GM21367 (cell line): ENCODE measurements at regions not wholly inside any gene's neighbourhood (a gene's known extent, or its start where the extent isn't known, plus 50 kb on each side); places are given as distances from the start of the nearest gene placed in this dataset.
"Not testable (repeated sequence)": the region's sequence is repeated elsewhere in the genome, so short reads cannot be mapped to it uniquely, and the experiment has no call there.

Source experiments
- ATAC-seq: cut with Tn5 transposase; IDR thresholded peaks from one replicate; pipeline ENCODE4 v1.9.1; 2021; ENCODE audit not compliant: unreplicated experiment

DNA sequence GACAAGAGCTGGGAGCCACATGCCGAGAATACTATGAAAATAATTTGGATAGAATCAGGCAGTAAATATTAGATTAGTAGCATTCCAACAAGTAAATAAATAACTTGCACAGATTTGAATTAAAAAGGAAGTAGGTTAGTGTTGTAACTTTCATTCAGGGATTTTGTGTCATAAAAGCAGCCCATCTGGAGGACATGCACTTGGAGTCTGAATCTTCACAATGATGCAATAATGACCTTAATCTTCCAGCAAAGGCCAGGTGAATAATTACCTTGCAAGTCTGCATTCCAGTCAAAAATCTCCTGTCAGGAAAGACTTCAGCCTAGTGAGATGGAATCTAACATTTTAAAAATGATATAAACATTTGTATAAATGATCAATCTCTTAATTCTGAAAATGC is 518.1 kb downstream of the KCNJ2 start:
- ATAC-seq: no peak

DNA sequence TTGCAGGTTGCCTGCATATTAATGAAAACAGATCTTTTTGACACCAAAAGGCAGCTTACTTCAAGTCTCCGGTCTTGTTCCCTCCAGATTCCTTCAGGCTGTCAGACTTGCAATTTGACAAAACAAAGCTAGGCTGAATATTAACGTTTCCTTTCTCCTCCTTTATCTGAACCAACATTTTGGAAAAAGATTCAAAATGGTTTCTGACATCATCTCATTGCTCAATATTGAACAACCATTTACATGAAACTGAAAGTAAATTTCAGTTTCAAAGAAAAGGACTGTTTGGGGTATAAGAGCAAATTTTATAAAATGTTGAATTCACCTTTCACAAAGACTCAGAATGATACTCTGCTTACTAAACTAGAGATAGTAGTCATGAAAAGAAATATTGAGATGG is 521.8 kb downstream of the KCNJ2 start:
- no peak for ATAC-seq

DNA sequence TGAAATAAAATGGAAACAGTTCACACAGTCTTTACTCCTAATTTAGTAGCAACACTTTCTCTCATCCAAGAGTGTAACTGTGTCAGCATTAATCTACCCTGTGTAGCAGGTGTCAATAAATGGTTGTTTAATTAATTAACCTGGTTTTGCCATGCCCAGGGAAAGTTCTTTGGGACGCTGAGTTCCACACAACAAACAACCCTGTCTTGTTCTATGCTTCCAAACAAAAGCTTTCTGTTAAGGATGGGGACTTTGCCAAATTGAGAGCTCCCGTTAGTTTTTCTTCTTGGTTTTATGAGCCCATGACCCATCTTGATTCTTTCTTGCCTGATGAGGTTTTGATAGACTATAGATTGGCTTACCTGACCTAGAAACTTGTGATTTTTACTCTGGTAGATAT is 530.1 kb downstream of the KCNJ2 start:
- ATAC-seq: no peak

DNA sequence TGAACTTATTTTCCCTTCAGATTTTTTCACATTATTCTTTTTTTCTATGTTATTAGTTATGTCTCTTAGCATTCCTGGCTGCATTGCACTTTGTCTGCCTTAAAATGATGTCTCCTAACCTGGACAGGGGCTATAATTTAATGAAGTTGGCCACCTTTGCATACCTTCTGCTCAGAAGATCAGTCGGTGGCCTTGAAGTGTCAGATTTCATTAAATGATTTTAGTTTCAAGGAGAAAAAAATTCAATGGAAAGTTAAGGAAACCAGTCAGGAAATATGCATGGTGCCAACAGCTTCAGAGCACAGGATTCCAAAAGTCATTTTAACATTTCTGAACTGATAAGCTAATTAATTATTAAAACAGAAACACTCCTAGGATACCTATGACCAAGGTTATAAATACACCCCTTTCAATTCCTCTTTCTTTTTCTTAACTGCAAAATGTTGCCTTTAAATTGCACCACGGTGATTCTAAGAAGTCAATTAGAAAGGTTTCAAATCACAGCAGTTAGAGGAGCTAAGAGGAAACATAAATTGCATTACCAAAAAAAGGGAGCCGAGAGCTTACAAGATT is 533.4 kb downstream of the KCNJ2 start:
- no peak for ATAC-seq

DNA sequence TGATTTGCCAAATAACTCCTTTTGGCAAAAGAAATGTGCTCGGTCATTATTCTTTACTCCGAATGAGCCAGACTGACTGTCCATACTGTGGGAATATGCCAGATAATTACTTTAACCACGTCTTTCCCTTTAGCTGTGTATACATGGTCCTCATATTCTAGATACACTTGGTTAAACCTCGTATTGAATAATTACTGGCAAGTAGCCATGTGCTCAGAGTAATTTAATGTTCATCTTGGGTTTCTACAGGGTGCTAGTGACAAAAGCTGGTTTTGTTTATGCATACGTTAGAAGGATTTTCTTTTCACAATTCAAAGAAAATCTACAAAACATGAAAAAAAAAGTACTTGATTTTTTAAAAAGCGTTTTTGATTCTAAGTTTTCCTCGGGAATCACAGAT is 540.3 kb downstream of the KCNJ2 start:
- no peak for ATAC-seq

DNA sequence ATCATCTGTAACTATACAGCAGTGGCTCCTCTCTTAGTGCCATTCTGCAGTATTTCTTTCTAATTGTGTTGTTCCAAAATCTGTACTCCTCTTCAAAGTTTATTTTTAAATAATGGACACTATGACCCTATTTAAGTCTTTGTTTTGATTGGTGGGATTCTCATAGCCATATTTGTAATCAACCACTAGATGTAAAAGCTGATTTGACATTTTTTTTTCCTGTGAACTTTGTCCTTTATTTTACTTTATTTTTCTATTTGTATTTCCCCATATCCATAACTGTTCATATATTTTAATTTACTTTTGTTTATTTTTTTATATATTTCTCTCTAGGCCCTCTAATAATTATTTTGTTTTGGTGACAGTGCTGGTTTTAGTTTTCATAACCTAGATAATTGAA is 544.4 kb downstream of the KCNJ2 start:
- ATAC-seq: no peak

DNA sequence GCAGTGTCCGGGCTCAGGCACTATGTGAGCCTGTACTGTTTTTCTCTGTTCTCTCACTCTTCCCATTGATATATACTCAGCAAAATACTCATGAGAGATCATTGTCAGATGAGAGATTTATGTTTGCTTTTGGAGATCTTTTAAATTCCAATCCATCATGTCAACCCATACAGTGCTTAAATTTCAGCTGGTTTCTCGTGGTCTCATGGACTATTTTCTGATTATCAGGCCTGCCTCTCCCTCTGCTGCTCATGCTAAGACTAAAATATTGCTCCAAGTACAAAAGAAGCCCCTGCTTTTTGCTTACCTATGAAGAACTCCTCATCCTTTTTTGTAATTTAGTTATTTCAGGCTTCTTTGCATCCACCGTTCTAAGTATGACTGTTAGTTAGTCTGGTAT is 547.2 kb downstream of the KCNJ2 start:
- no peak for ATAC-seq

DNA sequence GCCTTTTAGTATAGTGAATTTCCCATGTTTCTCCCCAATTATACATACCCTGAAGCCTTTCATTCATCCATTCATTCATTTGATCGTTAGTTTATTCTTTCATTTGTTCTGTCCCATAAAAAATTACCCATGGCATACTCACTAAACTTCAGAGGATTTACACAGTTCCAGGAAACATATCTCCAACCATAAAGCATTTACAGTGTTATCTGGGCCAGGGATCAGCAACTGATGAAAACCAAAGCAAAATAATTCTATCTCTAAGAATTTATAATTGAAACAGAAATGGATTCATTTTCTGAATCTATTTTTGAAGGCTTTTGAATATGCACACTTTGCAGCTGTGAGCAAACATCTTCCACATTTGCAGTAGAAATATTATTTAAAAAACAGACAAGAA is 547.7 kb downstream of the KCNJ2 start:
- ATAC-seq: no peak

DNA sequence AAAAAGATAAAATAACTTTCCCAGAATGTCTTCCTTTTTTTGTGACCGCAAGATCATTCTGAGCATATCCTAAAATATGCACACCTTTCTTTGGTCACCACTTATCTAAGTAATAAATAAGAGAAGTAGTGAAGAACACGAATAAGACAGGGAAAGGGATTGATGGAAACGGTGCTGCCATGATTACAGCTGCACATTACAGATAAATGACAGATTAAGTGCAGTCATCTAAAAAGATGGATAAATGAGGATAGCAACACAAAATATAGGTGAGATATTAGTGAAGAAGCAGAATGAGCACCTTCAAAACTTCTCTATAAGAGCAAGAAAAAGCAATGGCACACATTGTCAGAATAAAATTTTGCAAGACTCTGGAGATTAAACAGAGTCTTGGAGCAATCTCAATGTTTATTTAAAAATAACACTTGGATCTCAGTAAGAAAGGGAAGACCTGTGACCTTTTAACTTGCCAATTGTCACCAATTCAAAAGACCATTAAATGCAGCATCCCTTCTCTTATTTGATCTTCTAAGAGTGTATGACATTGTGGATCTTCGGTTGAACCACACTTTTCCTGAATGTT is 567.1 kb downstream of the KCNJ2 start:
- ATAC-seq: no peak

DNA sequence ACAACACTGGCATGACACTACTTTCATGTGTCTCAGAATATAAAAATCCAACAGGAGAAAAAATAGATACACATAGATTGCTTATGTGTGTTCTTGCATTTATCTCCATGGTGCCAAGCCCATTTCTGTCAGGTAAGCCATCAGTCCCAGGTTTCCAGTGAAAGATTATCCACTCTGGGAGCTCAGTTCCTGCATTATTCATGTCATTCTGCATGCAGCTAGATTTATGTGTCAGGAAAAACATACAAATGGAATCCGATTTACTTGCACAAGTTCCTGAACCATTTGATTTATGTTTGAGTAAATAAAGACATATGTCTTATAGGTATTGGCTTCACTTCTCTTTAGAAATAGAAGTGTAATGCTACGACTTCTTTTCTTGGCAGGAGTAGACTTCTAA is 569.7 kb downstream of the KCNJ2 start:
- ATAC-seq: no peak

DNA sequence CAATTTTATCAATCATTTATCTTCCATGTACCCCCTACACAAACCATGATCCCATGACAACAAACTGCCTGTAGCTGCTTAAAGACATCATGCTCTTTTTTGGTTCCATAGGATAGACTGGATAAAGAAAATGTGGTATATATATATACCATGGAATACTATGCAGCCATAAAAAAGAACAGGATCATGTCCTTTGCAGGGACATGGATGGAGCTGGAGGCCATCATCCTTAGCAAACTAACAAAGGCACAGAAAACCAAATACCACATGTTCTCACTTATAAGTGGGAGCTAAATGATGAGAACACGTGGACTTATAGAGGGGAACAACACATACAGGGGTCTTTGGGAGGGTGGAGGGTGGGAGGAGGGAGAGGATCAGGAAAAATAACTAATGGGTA is 577.2 kb downstream of the KCNJ2 start:
- ATAC-seq: not testable (repeated sequence)

DNA sequence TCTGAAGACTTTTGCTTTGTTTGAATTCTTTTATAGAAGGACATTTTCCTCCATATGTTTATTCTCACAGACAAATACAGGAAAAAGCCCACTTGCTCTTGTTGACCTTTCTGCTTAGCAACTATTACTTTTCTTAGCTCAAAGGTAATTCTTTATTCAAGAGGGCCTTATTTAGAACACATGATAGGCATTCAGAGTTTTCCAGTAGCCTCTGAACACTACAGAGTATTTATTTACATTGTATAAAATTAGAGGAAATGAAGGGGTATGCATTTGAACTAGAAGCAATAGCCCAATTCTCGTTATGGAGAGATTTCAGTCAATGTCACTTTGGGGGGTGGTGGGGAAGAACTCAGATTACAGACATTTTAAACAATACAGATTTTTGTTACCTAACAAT is 581.7 kb downstream of the KCNJ2 start:
- no peak for ATAC-seq

DNA sequence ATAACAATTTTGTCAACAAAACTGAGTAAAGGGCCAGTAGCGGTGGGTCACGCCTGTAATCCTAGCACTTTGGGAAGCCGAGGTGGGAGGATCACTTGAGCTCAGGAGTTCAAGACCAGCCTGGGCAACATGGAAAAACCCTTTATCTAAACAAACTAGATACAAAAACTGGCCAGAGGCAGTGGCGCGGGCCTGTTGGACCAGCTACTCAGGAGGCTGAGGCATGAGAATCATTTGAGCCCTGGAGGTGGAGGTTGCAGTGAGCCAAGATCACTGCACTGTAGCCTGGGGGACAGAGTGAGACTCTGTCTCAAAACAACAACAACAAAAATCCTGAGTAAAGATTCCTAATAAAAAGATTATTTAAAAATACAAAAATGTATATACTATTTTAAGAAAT is 583.1 kb downstream of the KCNJ2 start:
- not testable (repeated sequence) for ATAC-seq

DNA sequence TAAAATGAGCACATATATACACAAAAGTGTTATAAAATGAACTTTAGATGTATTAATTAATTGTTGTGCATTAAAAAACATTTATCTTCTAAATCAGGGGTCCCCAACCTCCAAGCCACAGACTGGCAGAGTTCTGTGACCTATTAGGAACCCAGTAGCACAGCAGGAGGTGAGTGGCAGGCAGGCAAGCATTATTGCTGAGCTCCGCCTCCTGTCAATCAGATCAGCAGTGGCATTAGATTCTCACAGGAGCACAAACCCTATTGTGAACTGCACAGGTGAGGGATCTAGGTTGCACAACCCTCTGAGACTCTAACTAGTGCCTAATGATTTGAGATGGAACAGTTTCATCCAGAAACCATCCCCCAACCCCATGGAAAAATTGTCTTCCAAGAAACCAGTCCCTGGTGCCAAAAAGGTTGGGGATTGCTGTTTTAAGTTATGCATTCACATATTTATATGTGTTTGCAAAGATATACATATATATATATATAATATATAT is 583.7 kb downstream of the KCNJ2 start:
- no peak for ATAC-seq

DNA sequence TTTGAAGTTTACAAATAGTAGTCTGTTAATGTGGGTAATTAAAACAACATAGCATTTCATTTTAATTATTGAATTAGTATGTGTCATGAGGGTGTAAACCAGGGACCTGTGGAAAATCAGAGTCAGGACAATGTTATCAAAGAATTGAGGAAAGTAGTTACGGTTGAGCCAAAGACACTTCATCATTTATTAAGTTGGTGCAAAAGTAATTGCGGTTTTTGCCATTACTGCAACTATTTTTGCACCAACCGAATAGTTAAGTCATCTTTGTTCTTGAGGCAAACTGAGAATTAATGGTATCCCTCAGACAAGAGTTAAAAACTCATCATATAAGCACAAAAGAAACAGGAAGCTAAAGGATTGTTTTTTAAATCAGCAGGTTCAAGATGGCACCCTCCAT is 593.7 kb downstream of the KCNJ2 start:
- ATAC-seq: no peak

DNA sequence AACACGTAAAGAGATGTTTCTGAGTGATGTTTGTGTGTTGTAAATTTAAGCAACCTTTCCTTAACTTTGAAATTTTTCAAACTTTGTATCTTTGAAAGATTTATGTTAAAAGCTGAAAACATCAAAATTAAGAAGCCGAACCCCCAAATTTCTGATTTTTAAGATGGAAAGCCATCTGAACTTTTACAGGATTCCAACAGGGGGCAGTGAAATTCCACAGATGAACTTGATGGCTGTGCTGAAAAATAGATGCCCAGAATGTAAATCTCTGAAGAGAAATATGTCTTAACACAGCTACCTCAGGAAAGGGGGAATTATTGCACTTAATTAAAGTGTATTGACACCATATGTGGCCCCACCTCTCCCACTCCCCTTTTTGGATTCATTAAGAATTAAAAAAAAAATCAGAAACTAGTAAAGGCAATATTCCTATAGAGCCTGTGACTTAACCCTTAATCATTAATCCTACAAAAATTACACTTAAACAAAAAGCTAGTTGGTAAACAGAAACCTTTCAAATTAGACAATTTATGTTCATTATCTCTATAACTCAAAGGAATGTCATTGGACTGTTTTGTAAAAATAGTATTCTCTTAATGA is 597.9 kb downstream of the KCNJ2 start:
- ATAC-seq: no peak

DNA sequence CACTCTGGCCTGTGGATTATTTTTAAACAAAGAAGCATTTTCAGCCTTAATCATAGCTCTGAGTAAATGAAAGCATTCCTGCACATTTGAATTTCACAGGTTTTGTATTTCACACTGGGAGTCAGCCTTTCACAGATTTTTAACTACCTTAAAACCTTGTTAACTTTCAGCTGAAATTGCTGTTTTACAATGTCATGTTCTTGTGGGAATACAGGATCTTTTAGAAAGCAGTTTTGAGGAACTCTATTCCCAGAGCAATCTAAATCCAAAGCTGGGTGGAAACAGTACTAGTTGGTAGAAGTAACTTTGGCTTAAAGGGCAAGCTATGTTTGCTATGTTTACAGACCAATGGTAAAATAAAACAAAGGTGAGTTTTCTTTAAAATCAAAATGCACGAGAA is 600.6 kb downstream of the KCNJ2 start:
- no peak for ATAC-seq

DNA sequence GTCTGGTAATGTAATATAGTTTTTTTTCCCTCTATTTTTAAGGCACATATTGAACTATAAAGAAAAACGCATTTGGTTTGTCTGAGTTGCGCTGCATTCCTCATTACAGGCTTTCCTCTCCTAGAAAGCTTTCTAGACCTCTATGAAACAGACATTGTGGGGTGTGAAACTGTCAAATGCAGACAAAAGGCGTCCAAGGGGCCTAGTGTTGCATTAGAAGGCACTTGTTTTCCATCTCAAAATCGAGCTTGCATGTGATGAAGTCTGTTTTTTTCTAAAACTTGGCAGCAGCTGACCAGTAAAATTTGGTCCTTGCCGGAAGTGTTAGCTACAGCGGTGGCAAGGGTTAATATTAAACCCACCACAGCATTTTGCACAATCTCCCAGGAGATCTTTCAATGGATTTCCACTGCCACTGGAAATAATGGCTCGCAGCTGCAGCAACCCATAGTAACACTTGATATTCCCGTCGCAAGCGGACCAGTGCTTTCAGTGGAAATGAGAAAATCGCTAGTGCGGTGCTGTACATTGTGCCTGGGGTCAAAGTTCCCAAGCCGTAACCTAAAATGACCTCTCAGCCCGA is 602.6 kb downstream of the KCNJ2 start:
- ATAC-seq: no peak

DNA sequence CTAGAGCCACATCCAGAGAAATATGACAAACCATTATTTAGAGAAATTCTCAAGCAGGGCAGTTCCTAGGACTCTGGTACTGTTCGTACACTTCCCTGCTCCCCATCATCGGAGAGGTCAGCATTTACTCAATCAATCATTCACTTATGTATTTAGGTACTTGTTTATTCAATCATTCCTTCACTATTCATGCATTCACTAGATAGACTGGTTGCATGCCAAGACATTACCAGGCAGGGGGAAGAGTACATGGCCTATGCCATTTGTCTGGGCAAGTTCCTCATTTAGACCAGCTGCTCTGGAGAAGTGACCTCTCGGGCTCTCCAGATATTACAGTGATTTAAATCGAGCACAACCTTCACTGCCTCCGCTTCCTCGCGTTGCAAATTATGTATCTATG is 603.4 kb downstream of the KCNJ2 start:
- ATAC-seq: no peak

DNA sequence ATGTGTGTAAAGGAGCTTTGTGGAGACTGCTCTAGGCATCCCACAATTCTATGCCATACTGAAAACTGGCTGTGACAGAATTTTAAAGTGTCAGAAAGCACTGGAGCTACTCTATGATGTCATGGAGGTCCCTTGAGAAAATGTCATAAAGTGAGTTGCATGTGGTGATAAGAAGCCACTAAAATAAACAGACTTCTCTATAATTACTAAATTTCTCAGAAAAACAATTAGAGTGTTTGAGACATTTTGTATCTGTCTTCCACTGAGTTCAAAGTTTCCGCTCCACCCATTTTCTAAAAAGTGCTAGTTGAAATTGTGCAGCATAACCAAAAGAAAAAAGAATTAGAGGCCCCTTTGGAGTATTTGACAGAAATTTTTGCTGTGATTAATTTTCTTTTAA is 603.9 kb downstream of the KCNJ2 start:
- no peak for ATAC-seq

DNA sequence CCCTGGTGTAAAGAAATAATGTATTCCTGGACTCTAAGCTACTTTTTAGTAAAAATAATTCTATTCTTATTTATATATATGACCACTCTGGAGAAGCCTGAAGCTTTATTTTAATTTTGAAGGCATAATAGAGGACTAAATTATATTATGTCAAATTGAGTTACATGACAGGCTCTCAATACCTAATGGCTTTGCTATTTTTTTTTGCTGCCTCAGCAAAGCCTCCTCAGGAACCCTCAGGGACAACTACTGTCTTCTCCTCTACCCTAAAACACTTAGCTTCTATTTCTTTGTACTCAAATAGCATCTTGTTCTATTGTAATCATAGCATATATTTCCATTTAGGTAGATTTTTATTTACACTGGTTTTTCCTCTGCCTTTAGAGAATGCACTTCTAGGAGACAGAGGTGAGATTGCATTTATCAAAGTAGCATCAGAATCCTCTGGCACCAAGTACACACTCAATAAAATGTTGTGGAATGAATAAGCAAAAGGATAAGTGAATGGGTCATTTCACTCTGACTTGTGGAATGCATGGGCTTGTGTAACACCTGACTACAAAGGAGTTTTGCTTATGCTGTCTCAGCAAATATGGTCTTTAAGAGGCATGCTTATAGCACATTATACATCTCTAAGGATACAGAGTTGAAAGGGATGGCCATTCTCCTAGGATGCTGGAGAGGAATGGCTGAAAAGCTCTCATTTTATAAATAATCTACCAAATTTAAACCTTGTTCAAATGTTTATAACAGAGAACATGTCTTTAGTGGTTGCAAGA is 605.2 kb downstream of the KCNJ2 start:
- no peak for ATAC-seq

DNA sequence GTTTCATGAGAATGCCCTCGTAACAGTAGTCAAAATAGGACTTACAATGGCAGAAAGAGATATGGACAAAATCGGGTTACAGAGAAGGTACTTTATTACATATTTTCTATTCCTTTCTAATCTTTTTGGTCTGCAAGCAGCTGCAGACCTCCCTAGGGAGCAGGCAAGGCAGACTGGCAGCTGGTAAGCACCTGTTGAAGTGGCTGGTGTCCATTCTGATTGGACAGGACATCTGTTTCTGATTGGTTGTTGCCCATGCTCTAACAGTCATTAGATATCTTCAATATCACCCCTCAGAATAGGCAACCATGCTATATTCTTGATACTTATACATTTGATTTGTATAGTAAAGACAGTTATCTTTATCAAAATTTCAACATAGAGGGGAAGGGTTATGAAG is 606.3 kb downstream of the KCNJ2 start:
- ATAC-seq: no peak
